Thyroid gland (tissue), 4 donors: ENCODE measurements at regions not wholly inside any gene's neighbourhood (a gene's known extent, or its start where the extent isn't known, plus 50 kb on each side); places are given as distances from the start of the nearest gene placed in this dataset.
A peak's percentile ranks its signal among the peaks of the same experiment; 100 is the strongest.
"Not testable (repeated sequence)": the region's sequence is repeated elsewhere in the genome, so short reads cannot be mapped to it uniquely, and the experiment has no call there.

ENCODE experiments used
- DNase-seq, 2 donors: peaks; one replicate each; pipeline ENCODE4 v3.0.0-alpha.2; 2019
- H3K27ac ChIP-seq, 3 donors: fragments of 200-600 bp; sonication (generic); 1 replicate in 2 of 3; 2 replicates in 1 of 3; pipeline ENCODE4 v1.5.1; 2016 to 2019; ENCODE audit warnings: mild to moderate bottlenecking in 1 of 3, moderate library complexity in 1 of 3
- H3K27me3 ChIP-seq: fragments of 200-600 bp; sonication (generic); one replicate; pipeline ENCODE4 v1.5.1; 2019
- H3K36me3 ChIP-seq, 2 donors: fragments of 200-600 bp; sonication (generic); one replicate each; pipeline ENCODE4 v1.5.1; 2016 to 2019
- H3K4me1 ChIP-seq, 2 donors: fragments of 200-600 bp; sonication (generic); one replicate each; pipeline ENCODE4 v1.5.1; 2017 to 2019
- H3K4me3 ChIP-seq, 3 donors: fragments of 200-600 bp; sonication (generic); replicated peaks in 1 of 3; 1 replicate in 2 of 3; 2 replicates in 1 of 3; pipeline ENCODE4 v1.5.1; 2016; ENCODE audit warnings: mild to moderate bottlenecking in 1 of 3
- H3K9me3 ChIP-seq: fragments of 200-600 bp; sonication (generic); one replicate; pipeline ENCODE4 v1.5.1; 2017
- POLR2A ChIP-seq, 2 donors: fragments of 450-650 bp; IDR thresholded peaks; one replicate each; pipeline ENCODE4 v1.6.1; 2017; ENCODE audit warnings: antibody characterized with exemption in 2 of 2, mild to moderate bottlenecking in 2 of 2, moderate library complexity in 1 of 2
- WGBS, 2 donors: methylation state at CpG; one replicate each; pipeline ENCODE4 v1.1.5; 2017; 5-methylcytosine and 5-hydroxymethylcytosine counted together
- intact Hi-C: fragments of 100-400 bp; cut with DNase I; formaldehyde crosslinking; loops from one replicate; pipeline ENCODE4 v1.15.1; 2023
- TF ChIP-seq, protein P1 (sequence below), 6 experiments: fragments of 200-600 bp in 3 of 6; fragments of 450-650 bp in 3 of 6; sonication (generic) in 3 of 6; IDR thresholded peaks; one replicate each; pipeline ENCODE4 v1.5.1; 2016 to 2019; ENCODE audit warnings: antibody characterized with exemption in 6 of 6, mild to moderate bottlenecking in 2 of 6, inconsistent platforms in 1 of 6, moderate library complexity in 1 of 6

DNA sequence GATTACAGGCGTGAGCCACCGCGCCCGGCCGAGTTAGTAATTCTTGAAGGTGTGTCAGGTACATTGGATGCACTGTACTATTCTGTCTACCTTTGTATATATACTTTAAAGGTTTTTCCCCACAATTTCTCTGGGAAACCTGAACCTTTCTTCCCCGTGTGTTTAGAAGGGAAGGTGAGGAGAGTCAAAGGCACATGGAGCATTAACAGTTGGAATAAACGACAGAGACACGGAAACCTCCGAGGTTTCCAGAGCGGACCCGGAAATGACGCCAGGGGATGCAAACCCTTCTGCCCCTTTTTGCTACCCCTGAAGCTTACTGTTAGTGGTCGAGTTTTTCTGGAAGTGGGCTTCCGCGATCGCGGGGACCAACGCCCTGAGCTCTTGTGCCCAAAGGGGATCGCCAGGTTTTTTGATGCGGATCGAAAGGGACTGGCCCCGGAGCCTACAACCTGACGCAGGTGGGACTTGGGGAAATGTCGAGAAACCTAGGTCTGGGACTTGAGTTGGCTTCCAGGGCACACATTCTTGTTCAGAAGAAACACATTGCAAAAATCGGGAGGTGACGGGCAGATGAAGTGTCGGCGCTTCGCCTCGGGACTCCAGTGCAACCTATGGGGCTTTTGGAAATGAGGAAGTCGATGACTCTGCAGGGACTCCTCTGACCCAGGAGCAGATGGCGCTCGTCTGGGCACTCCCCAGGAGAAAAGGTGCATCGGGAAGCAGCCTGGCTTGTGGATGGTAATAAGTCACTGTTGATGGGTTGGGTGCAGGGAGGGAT is 218.2 kb downstream of the OR2B2 start:
- peak overlapping the region; percentile 5 to 36 (median 32) for H3K4me3 ChIP-seq
- DNase-seq = peak; percentile 18 to 30
- H3K27me3 ChIP-seq = no peaks in the 10 kb centered on the region
- H3K27ac ChIP-seq = no peak overlapping the region
- TF ChIP-seq, protein P1, sequence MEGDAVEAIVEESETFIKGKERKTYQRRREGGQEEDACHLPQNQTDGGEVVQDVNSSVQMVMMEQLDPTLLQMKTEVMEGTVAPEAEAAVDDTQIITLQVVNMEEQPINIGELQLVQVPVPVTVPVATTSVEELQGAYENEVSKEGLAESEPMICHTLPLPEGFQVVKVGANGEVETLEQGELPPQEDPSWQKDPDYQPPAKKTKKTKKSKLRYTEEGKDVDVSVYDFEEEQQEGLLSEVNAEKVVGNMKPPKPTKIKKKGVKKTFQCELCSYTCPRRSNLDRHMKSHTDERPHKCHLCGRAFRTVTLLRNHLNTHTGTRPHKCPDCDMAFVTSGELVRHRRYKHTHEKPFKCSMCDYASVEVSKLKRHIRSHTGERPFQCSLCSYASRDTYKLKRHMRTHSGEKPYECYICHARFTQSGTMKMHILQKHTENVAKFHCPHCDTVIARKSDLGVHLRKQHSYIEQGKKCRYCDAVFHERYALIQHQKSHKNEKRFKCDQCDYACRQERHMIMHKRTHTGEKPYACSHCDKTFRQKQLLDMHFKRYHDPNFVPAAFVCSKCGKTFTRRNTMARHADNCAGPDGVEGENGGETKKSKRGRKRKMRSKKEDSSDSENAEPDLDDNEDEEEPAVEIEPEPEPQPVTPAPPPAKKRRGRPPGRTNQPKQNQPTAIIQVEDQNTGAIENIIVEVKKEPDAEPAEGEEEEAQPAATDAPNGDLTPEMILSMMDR (IDR thresholded peaks at IDR 0.05) = no peak
- no peak for TF ChIP-seq POLR2A (IDR thresholded peaks at IDR 0.05)
- H3K4me1 ChIP-seq = no peaks in the 10 kb centered on the region
- no peaks in the 10 kb centered on the region for H3K36me3 ChIP-seq
- 2 to 4% methylated on average over 31 to 33 of the region's 34 CpGs for WGBS, 2 donors
- H3K9me3 ChIP-seq = no peaks in the 10 kb centered on the region
- intact Hi-C loops = no loop called here

DNA sequence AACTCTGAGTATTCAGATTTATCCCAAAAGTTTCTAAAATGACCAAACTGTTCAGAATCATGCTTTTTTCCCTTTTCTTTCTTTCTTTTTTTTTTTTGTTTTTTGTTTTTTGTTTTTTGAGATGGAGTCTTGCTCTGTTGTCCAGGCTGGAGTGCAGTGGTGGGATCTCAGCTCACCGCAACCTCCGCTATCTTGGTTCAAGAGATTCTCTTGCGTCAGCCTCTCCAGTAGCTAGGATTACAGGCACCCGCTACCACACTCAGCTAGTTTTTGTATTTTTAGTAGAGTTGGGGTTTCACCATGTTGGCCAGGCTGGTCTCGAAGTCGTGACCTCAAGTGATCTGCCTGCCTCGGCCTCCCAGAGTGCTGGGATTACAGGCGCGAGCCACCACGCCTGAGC is 219.2 kb upstream of the ZNF184 start:
- WGBS, 2 donors = 91 to 92% methylated on average over 10 of the region's 10 CpGs
- intact Hi-C loops, H3K4me3 ChIP-seq, H3K27me3 ChIP-seq, H3K27ac ChIP-seq, H3K9me3 ChIP-seq, DNase-seq, H3K4me1 ChIP-seq, H3K36me3 ChIP-seq: not testable (repeated sequence)

DNA sequence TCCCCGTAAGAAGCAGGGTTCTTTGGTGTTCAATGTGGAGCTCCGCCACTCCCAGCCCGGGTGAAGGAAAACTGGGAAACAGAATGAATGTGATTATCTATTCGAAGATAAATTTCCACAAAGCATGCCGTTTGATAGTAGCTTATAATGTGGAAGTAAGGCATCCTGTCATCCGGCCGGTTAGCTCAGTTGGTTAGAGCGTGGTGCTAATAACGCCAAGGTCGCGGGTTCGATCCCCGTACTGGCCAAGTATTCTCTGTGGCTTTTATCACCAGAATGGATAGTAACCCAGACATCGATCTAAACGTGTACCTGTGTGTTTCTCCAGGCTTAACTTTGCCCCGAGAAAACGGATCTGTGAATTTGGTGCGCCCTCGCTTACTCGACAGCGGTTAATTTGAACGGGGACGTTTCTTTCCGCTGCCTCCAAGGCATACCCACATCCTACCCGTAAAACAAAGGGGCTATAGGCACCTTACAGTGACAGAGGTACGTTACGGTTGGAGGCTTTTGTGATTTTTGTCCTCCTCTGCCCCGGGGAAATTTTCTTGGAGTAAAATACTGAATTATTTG is 215.2 kb upstream of the ZNF184 start:
- WGBS, 2 donors = 2 to 4% methylated on average over 23 to 28 of the region's 28 CpGs
- Histone ChIP-seq H3K36me3 (no peaks in the 10 kb centered on the region), H3K27me3 (no peaks in the 10 kb centered on the region), H3K4me1 (no peaks in the 10 kb centered on the region), H3K9me3 (no peaks in the 10 kb centered on the region), H3K4me3 (peak overlapping the region; percentile 0 to 36 (median 23)), H3K27ac (peak overlapping the region in 1 of 3 donors; percentile 25)
- peak; percentile 85 to 86 for DNase-seq
- intact Hi-C loops = no loop called here
- no peak for TF ChIP-seq POLR2A (IDR thresholded peaks at IDR 0.05)
- TF ChIP-seq, protein P1 (IDR thresholded peaks at IDR 0.05) = no peak

DNA sequence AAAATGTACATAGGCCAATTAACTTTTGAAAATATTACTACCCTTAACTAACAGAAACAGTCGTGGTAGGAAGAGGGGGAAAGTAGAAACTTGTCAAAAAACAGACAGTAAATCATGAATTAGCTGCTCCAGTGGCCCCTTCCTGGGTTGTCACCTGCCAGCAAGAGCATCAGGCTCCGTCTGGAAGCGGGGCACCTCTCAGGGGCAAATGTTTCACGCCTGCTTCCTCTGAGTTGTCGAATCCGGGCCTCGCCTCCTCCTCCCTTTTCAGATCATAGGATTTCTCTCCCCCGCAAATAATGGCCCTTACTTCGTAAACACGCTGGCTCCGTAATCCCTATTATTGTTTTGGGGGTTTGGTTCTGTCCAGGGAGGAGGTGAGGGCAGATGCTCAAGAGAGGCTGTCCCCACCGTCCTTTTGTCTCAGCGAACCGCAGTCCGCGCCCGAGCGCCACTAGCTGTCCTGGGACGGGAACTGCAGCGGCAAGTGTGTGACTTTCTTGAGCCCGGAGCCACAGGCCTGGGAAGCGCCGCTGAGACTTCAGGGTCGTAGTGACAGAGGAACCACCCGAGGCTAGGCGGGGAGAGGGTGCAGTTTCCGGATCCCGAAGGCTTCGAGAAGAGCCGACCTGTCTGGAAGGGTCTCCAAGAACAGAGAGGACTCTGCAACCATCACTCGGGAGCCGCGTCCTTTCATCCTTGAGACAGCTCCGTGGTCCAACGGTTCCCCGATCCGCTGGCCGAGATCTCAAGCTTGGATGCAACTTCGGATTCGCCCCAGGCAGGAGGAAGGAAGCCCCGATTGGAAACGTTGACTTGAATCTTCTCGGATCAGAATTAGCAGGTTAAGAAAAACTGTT is 214.5 kb upstream of the ZNF184 start:
- Histone ChIP-seq H3K27ac (peak overlapping the region in 1 of 3 donors; percentile 25), H3K4me1 (no peaks in the 10 kb centered on the region), H3K27me3 (peaks cover 4% of the 10 kb centered on the region), H3K4me3 (peak overlapping the region; percentile 0 to 36 (median 23)), H3K36me3 (no peaks in the 10 kb centered on the region), H3K9me3 (no peaks in the 10 kb centered on the region)
- 2 to 3% methylated on average over 33 to 43 of the region's 43 CpGs for WGBS, 2 donors
- DNase-seq = peak; percentile 64 to 67
- intact Hi-C loops = no loop called here
- TF ChIP-seq POLR2A (IDR thresholded peaks at IDR 0.05) = no peak
- TF ChIP-seq, protein P1 (IDR thresholded peaks at IDR 0.05) = peak in 4 of 6 experiments; percentile 45 to 66 (median 48)

DNA sequence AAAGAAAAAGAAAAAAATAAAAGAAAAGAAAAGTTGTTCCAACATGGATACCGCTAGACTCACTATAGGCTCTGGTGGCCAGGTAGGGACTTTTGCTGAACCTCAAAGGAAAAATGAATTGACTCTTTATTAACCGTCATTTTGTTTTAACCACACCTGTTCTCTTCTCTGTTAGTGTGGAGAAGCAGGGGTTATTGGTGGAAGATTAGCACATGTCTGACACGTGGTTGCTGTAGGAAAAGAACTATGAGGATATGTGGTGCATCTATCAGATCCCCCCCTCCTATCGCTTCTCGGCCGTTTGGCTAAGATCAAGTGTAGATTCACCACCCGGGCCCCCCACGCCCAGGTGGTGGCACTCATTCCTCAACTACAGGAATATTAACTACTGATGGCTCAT is 212.4 kb upstream of the ZNF184 start:
- intact Hi-C loops = no loop called here
- H3K9me3 ChIP-seq = no peaks in the 10 kb centered on the region
- 76 to 81% methylated on average over 8 of the region's 8 CpGs for WGBS, 2 donors
- peaks cover 21% of the 10 kb centered on the region for H3K27me3 ChIP-seq
- no peaks in the 10 kb centered on the region for H3K4me1 ChIP-seq
- no peak for DNase-seq
- H3K36me3 ChIP-seq = no peaks in the 10 kb centered on the region
- no peak overlapping the region for H3K27ac ChIP-seq
- TF ChIP-seq, protein P1 (IDR thresholded peaks at IDR 0.05) = no peak
- no peak for TF ChIP-seq POLR2A (IDR thresholded peaks at IDR 0.05)
- no peak overlapping the region for H3K4me3 ChIP-seq
